ENCODE measurements at regions not wholly inside any gene's neighbourhood (a gene's known extent, or its start where the extent isn't known, plus 50 kb on each side); places are given as distances from the start of the nearest gene placed in this dataset.

DNA sequence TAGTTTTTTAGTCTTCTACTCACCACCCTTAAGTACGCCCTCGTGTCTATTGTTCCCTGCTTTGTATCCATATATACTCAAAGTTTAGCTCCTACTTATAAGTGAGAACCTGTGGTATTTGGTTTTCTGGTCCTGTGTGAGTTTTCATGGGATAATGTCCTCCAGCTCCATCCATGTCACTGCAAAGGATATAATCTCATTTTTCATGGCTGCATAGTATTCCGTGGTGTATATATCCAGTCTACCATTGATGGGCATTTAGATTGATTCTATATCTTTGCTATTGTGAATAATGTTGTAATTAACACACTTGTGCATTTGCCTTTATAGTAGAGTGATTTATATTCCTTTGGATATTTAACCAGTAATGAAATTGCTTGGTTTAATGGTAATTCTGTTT is 579.9 kb downstream of the CDH18 start:
- H3K36me3 ChIP-seq (ENCODE audit: low read depth) = no peaks in the 10 kb centered on the region
- no peak overlapping the region for H3K4me3 ChIP-seq
- no peak for DNase-seq
- TF ChIP-seq, protein P1, sequence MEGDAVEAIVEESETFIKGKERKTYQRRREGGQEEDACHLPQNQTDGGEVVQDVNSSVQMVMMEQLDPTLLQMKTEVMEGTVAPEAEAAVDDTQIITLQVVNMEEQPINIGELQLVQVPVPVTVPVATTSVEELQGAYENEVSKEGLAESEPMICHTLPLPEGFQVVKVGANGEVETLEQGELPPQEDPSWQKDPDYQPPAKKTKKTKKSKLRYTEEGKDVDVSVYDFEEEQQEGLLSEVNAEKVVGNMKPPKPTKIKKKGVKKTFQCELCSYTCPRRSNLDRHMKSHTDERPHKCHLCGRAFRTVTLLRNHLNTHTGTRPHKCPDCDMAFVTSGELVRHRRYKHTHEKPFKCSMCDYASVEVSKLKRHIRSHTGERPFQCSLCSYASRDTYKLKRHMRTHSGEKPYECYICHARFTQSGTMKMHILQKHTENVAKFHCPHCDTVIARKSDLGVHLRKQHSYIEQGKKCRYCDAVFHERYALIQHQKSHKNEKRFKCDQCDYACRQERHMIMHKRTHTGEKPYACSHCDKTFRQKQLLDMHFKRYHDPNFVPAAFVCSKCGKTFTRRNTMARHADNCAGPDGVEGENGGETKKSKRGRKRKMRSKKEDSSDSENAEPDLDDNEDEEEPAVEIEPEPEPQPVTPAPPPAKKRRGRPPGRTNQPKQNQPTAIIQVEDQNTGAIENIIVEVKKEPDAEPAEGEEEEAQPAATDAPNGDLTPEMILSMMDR (IDR thresholded peaks at IDR 0.05) = no peak
- no peak for ATAC-seq
- H3K9me3 ChIP-seq = peaks cover 22% of the 10 kb centered on the region
- intact Hi-C loops (cut with DNase I, micrococcal nuclease) = no loop called here
- H3K4me1 ChIP-seq (ENCODE audit: low read depth) = no peaks in the 10 kb centered on the region

DNA sequence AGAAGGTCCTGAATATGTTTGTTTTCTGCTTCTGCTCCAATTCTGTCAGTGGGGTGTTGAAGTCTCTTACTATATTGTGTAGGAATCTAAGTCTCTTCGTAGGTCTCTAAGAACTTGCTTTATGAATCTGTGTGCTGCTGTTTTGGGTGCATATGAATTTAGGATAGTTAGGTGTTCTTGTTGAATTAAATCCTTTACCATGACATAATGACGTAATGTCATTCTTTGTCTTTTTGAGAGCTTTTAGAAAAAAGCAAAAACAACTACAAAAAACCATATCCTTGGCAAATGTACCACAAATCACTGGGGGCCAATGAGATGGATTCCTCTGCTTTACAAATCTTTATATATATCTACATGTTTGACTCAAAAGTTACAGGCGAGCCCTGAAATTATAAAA is 576.1 kb downstream of the CDH18 start:
- intact Hi-C loops (cut with DNase I, micrococcal nuclease) = no loop called here
- Histone ChIP-seq H3K4me3 (no peak overlapping the region), H3K36me3 (ENCODE audit: low read depth) (no peaks in the 10 kb centered on the region), H3K4me1 (ENCODE audit: low read depth) (no peaks in the 10 kb centered on the region), H3K9me3 (peaks cover 24% of the 10 kb centered on the region)
- ATAC-seq = no peak
- no peak for DNase-seq
- TF ChIP-seq, protein P1 (IDR thresholded peaks at IDR 0.05) = no peak
